Endothelial cell (in vitro differentiated cells): ENCODE measurements at regions not wholly inside any gene's neighbourhood (a gene's known extent, or its start where the extent isn't known, plus 50 kb on each side); places are given as distances from the start of the nearest gene placed in this dataset.

Experiments used
- DNase-seq: peaks from one replicate; pipeline ENCODE4 v3.0.0; 2021; ENCODE audit warnings: low spot score
- H3K27ac Mint-ChIP-seq: one replicate; pipeline ENCODE4 v1.8.0; 2021; ENCODE audit warnings: mixed read lengths, inconsistent platforms; ENCODE audit not compliant: unreplicated experiment
- H3K27me3 Mint-ChIP-seq: one replicate; pipeline ENCODE4 v1.8.0; 2021; ENCODE audit warnings: mild to moderate bottlenecking, moderate library complexity, mixed read lengths, inconsistent platforms; ENCODE audit not compliant: unreplicated experiment
- H3K36me3 Mint-ChIP-seq: one replicate; pipeline ENCODE4 v1.8.0; 2021; ENCODE audit warnings: mild to moderate bottlenecking, low read depth, mixed read lengths, inconsistent platforms; ENCODE audit not compliant: unreplicated experiment
- H3K4me1 Mint-ChIP-seq: one replicate; pipeline ENCODE4 v1.8.0; 2021; ENCODE audit warnings: mild to moderate bottlenecking, mixed read lengths, inconsistent platforms; ENCODE audit not compliant: unreplicated experiment
- H3K4me3 Mint-ChIP-seq: one replicate; pipeline ENCODE4 v1.8.0; 2021; ENCODE audit warnings: mild to moderate bottlenecking, mixed read lengths, inconsistent platforms; ENCODE audit not compliant: unreplicated experiment
- H3K9me3 Mint-ChIP-seq: one replicate; pipeline ENCODE4 v1.8.0; 2021; ENCODE audit warnings: mixed read lengths, inconsistent platforms; ENCODE audit not compliant: unreplicated experiment
- CTCF ChIP-seq: fragments of 200-600 bp; sonication (generic); IDR thresholded peaks from one replicate; pipeline ENCODE4 v1.5.0; 2021; ENCODE audit warnings: antibody characterized with exemption; ENCODE audit not compliant: unreplicated experiment

GRCh38 chr22:47687346-47687655, 924.9 kb downstream of the TBC1D22A start:
- no peak for DNase-seq
- Mint-ChIP-seq H3K9me3 (peaks cover 31% of the 10 kb centered on the region), H3K36me3 (peaks cover 6% of the 10 kb centered on the region), H3K4me3 (no peak overlapping the region), H3K4me1 (no peaks in the 10 kb centered on the region), H3K27ac (no peak overlapping the region), H3K27me3 (peaks cover 5% of the 10 kb centered on the region)
- TF ChIP-seq CTCF: no peak

- no peak for DNase-seq
- no peak overlapping the region for H3K4me3 Mint-ChIP-seq
- peaks cover 5% of the 10 kb centered on the region for H3K27me3 Mint-ChIP-seq
- H3K27ac Mint-ChIP-seq: no peak overlapping the region
- peaks cover 31% of the 10 kb centered on the region for H3K9me3 Mint-ChIP-seq
- no peaks in the 10 kb centered on the region for H3K4me1 Mint-ChIP-seq
- peaks cover 6% of the 10 kb centered on the region for H3K36me3 Mint-ChIP-seq
- no peak for TF ChIP-seq CTCF
Measured at GRCh38 chr22:47686594-47687345, 924.3 kb downstream of the TBC1D22A start.

DNA sequence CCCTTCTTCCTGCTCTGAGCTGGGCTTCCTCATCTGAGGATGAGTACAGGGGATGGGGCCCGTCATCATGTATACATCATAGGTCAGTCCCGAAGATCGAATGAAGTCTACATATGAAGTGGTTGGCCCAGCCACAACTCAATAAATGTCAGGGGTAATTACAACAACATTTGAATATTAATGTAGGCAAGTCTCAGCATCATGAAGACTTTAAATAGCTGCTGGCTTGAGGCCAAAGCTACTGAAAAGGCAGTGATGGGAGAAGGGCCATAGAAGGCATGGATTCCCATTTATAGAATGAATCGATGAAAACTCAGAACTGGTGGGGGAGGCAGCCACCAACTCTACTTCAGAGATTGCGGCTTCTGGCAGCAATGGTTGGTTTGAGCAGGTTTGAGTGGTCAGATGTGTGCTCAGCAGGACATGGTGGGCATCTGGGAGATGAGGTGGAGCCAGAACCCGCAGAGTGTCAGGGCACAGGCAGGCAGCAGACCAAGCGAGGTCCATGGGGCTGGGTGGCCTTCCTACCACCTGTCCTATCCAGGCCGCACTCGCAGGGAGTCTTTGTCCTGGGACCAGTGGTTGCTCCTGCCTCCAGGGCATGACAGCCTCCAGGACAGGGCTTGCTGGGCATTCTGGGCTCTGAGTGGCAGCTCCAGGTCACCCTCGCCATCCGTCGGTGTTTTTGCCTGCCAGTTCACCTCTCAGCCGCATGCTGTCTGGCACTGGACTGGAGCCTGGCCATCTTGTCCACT, 919.1 kb downstream of the TBC1D22A start:
- TF ChIP-seq CTCF: no peak
- peaks cover 6% of the 10 kb centered on the region for H3K36me3 Mint-ChIP-seq
- no peak for DNase-seq
- no peak overlapping the region for H3K27ac Mint-ChIP-seq
- no peaks in the 10 kb centered on the region for H3K4me1 Mint-ChIP-seq
- H3K4me3 Mint-ChIP-seq: no peak overlapping the region
- peaks cover 23% of the 10 kb centered on the region for H3K9me3 Mint-ChIP-seq
- no peaks in the 10 kb centered on the region for H3K27me3 Mint-ChIP-seq

DNA sequence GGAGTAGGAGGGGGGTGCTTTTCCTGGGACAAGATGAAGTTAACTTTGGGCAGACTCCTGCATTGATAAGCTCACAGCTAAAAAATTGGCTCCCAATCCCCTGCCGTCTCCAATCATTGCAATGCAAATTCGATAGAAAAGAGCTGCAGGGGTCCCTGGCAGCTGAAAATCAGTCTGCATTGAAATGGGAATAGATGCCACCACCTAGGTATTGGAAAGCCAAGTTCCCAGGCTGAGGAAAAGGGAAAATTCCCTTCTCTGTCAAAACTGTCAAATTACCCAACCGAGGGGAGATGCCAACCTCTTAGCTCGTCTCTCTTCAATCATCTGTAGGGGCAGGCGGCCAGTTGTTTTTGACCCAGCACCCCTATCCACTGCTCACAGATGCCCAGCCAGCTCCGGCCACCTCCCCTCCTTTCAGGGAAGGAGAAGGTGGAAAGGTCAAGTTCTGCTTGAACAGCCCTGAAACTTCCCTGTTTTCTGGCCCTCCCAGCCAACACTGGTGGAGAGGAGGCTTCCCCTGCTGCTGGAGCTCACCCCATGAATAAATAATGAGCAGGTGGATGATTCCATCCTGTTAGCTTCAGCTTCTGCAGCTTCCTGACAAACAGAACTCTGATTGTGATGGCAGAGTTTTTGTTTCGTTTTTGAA, 916.3 kb downstream of the TBC1D22A start:
- H3K4me1 Mint-ChIP-seq: no peaks in the 10 kb centered on the region
- no peak for DNase-seq
- H3K36me3 Mint-ChIP-seq: peaks cover 4% of the 10 kb centered on the region
- H3K27me3 Mint-ChIP-seq: no peaks in the 10 kb centered on the region
- no peak overlapping the region for H3K4me3 Mint-ChIP-seq
- no peak overlapping the region for H3K27ac Mint-ChIP-seq
- H3K9me3 Mint-ChIP-seq: peaks cover 4% of the 10 kb centered on the region
- TF ChIP-seq CTCF: no peak

GRCh38 chr22:47678048-47678447, 915.6 kb downstream of the TBC1D22A start:
- H3K36me3 Mint-ChIP-seq: peaks cover 2% of the 10 kb centered on the region
- TF ChIP-seq CTCF: no peak
- DNase-seq: no peak
- no peak overlapping the region for H3K27ac Mint-ChIP-seq
- no peaks in the 10 kb centered on the region for H3K27me3 Mint-ChIP-seq
- no peaks in the 10 kb centered on the region for H3K4me1 Mint-ChIP-seq
- H3K9me3 Mint-ChIP-seq: no peaks in the 10 kb centered on the region
- no peak overlapping the region for H3K4me3 Mint-ChIP-seq
